GM21526 (cell line): ENCODE measurements at regions not wholly inside any gene's neighbourhood (a gene's known extent, or its start where the extent isn't known, plus 50 kb on each side); places are given as distances from the start of the nearest gene placed in this dataset.

Experiments used
- ATAC-seq: cut with Tn5 transposase; IDR thresholded peaks from one replicate; pipeline ENCODE4 v1.9.1; 2021; ENCODE audit warnings: moderate library complexity; ENCODE audit not compliant: unreplicated experiment, low FRiP score

- no peak for ATAC-seq
Measured at GRCh38 chr2:22734373-22735045, 650.5 kb upstream of the KLHL29 start.

GRCh38 chr2:22737144-22737543 is 647.8 kb upstream of the KLHL29 start:
- no peak for ATAC-seq

GRCh38 chr2:22741216-22741615 is 643.8 kb upstream of the KLHL29 start:
- no peak for ATAC-seq

- no peak for ATAC-seq
Measured at GRCh38 chr2:22748909-22749308, 636.1 kb upstream of the KLHL29 start.

GRCh38 chr2:22753476-22753875 is 631.5 kb upstream of the KLHL29 start:
- ATAC-seq: no peak

- no peak for ATAC-seq
Measured at GRCh38 chr2:22756276-22757043, 628.5 kb upstream of the KLHL29 start.

- no peak for ATAC-seq
Measured at GRCh38 chr2:22769497-22769896, 615.5 kb upstream of the KLHL29 start.

- no peak for ATAC-seq
Measured at GRCh38 chr2:22784566-22784965, 600.4 kb upstream of the KLHL29 start.

- ATAC-seq: no peak
Measured at GRCh38 chr2:22786817-22787216, 598.2 kb upstream of the KLHL29 start.

GRCh38 chr2:22787745-22788144 is 597.2 kb upstream of the KLHL29 start:
- no peak for ATAC-seq

- no peak for ATAC-seq
Measured at GRCh38 chr2:22788749-22789327, 596.1 kb upstream of the KLHL29 start.

GRCh38 chr2:22795287-22795866 is 589.6 kb upstream of the KLHL29 start:
- ATAC-seq: no peak

- no peak for ATAC-seq
Measured at GRCh38 chr2:22798386-22798785, 586.6 kb upstream of the KLHL29 start.

- no peak for ATAC-seq
Measured at GRCh38 chr2:22800412-22800811, 584.6 kb upstream of the KLHL29 start.

- no peak for ATAC-seq
Measured at GRCh38 chr2:22801071-22801470, 583.9 kb upstream of the KLHL29 start.

GRCh38 chr2:22801970-22802369 is 583.0 kb upstream of the KLHL29 start:
- ATAC-seq: no peak

GRCh38 chr2:22807872-22808271 is 577.1 kb upstream of the KLHL29 start:
- no peak for ATAC-seq

- no peak for ATAC-seq
Measured at GRCh38 chr2:22810602-22811001, 574.4 kb upstream of the KLHL29 start.

GRCh38 chr2:22812065-22812680 is 572.8 kb upstream of the KLHL29 start:
- ATAC-seq: no peak

- no peak for ATAC-seq
Measured at GRCh38 chr2:22817197-22817596, 567.8 kb upstream of the KLHL29 start.

GRCh38 chr2:22821458-22821857 is 563.5 kb upstream of the KLHL29 start:
- ATAC-seq: no peak
